IMR-90 (cell line): ENCODE measurements at regions not wholly inside any gene's neighbourhood (a gene's known extent, or its start where the extent isn't known, plus 50 kb on each side); places are given as distances from the start of the nearest gene placed in this dataset.

Source experiments
- ATAC-seq: fragments of 200-7000 bp; cut with Tn5 transposase; 2 replicates; pipeline ENCODE4 v1.9.1; 2020; ENCODE audit warnings: low read depth, mild to moderate bottlenecking, moderate library complexity
- BruUV-seq: library from RNA; stranded (reverse); fragments of 400-500 nt; replicated peaks from 2 replicates; lab custom pipeline; 2021; lab: Mats Ljungman, UMichigan
- CTCF ChIA-PET: fragments of 300-600 bp; formaldehyde crosslinking; extraction: SDS; loops from one replicate; lab custom pipeline; 2021; ENCODE audit warnings: antibody characterized with exemption; lab: Yijun Ruan, JAX
- POLR2A ChIA-PET: fragments of 300-600 bp; sonication (Branson Sonifier 250); formaldehyde crosslinking; loops from one replicate; lab custom pipeline; 2022; ENCODE audit warnings: antibody characterized with exemption; ENCODE audit not compliant: unreplicated experiment; lab: Charles Lee
- DNase-seq: peaks from one replicate; pipeline ENCODE4 v3.0.0; 2013
- H2AFZ ChIP-seq: replicated peaks from 2 replicates; pipeline ENCODE3; 2013; ENCODE audit warnings: low read length, mild to moderate bottlenecking; ENCODE audit not compliant: poor library complexity
- H2AK5ac ChIP-seq: 2 replicates; pipeline ENCODE4 v1.6.1; 2013; ENCODE audit warnings: low read depth, low read length, inconsistent platforms
- H2AK9ac ChIP-seq: replicated peaks from 2 replicates; pipeline ENCODE3; 2013; ENCODE audit warnings: mild to moderate bottlenecking, low read depth, low read length, moderate library complexity; ENCODE audit not compliant: poor library complexity
- H2BK120ac ChIP-seq: 2 replicates; pipeline ENCODE4 v1.6.1; 2013; ENCODE audit warnings: low read depth, low read length, inconsistent platforms
- H2BK15ac ChIP-seq: 3 replicates; pipeline ENCODE4 v1.6.1; 2013; ENCODE audit warnings: low read depth, low read length, inconsistent platforms
- H2BK20ac ChIP-seq: 2 replicates; pipeline ENCODE4 v1.6.1; 2013; ENCODE audit warnings: low read depth, mild to moderate bottlenecking, inconsistent platforms, low read length, moderate library complexity
- H2BK5ac ChIP-seq: 2 replicates; pipeline ENCODE4 v1.6.1; 2013; ENCODE audit warnings: mild to moderate bottlenecking, low read depth, low read length, inconsistent platforms; ENCODE audit not compliant: poor library complexity, severe bottlenecking
- H3K14ac ChIP-seq: replicated peaks from 2 replicates; pipeline ENCODE4 v1.6.1; 2013; ENCODE audit warnings: low read depth, low read length, inconsistent platforms
- H3K18ac ChIP-seq: 2 replicates; pipeline ENCODE4 v1.6.1; 2013; ENCODE audit warnings: low read depth, low read length, control low read depth
- H3K23ac ChIP-seq: 2 replicates; pipeline ENCODE4 v1.6.1; 2013; ENCODE audit warnings: low read depth, low read length, inconsistent platforms
- H3K27ac ChIP-seq: 2 replicates; pipeline ENCODE4 v1.5.1; 2013; ENCODE audit warnings: mild to moderate bottlenecking, control low read depth, low read length; ENCODE audit not compliant: insufficient read depth
- H3K27me3 ChIP-seq: 2 replicates; pipeline ENCODE4 v1.6.1; 2013; ENCODE audit warnings: low read length; ENCODE audit not compliant: control insufficient read depth, insufficient read depth
- H3K36me3 ChIP-seq: 2 replicates; pipeline ENCODE4 v1.6.1; 2013; ENCODE audit warnings: low read length, mixed read lengths; ENCODE audit not compliant: control insufficient read depth, insufficient read depth
- H3K4ac ChIP-seq: 2 replicates; pipeline ENCODE4 v1.6.1; 2013; ENCODE audit warnings: low read depth, low read length, inconsistent platforms
- H3K4me1 ChIP-seq: 2 replicates; pipeline ENCODE4 v1.6.1; 2013; ENCODE audit warnings: low read length, mixed read lengths; ENCODE audit not compliant: control insufficient read depth, insufficient read depth
- H3K4me2 ChIP-seq: 2 replicates; pipeline ENCODE4 v1.6.1; 2013; ENCODE audit warnings: low read depth, mild to moderate bottlenecking, control low read depth, low read length, moderate library complexity
- H3K4me3 ChIP-seq: 2 replicates; pipeline ENCODE4 v1.5.1; 2013; ENCODE audit warnings: low read depth, mild to moderate bottlenecking, control low read depth, low read length, moderate library complexity; ENCODE audit not compliant: insufficient read depth
- H3K56ac ChIP-seq: 2 replicates; pipeline ENCODE4 v1.6.1; 2013; ENCODE audit warnings: low read length, inconsistent platforms; ENCODE audit not compliant: insufficient read depth; ENCODE audit errors: extremely low read depth
- H3K79me1 ChIP-seq, 2 experiments: 2 replicates each; pipeline ENCODE4 v1.6.1; 2013; ENCODE audit warnings: low read length in 2 of 2, inconsistent platforms in 1 of 2, low read depth in 1 of 2
- H3K9ac ChIP-seq: 2 replicates; pipeline ENCODE4 v1.6.1; 2013; ENCODE audit warnings: low read depth, low read length, control low read depth
- H3K9me1 ChIP-seq: 2 replicates; pipeline ENCODE4 v1.6.1; 2013; ENCODE audit warnings: low read length, inconsistent platforms; ENCODE audit not compliant: insufficient read depth
- H3K9me3 ChIP-seq: 2 replicates; pipeline ENCODE4 v1.6.1; 2013; ENCODE audit warnings: low read length; ENCODE audit not compliant: control insufficient read depth, insufficient read depth
- H4K20me1 ChIP-seq: 2 replicates; pipeline ENCODE4 v1.6.1; 2013; ENCODE audit warnings: low read length, inconsistent platforms; ENCODE audit not compliant: insufficient read depth
- H4K5ac ChIP-seq: 2 replicates; pipeline ENCODE4 v1.6.1; 2013; ENCODE audit warnings: mild to moderate bottlenecking, low read depth, low read length, control low read depth
- H4K8ac ChIP-seq, 2 experiments: 2 replicates each; pipeline ENCODE4 v1.6.1; 2013; ENCODE audit warnings: low read depth in 2 of 2, low read length in 2 of 2, control low read depth in 1 of 2, inconsistent platforms in 1 of 2
- H4K91ac ChIP-seq: 2 replicates; pipeline ENCODE4 v1.6.1; 2013; ENCODE audit warnings: low read depth, low read length, inconsistent platforms; ENCODE audit not compliant: insufficient read depth
- BHLHE40 ChIP-seq: fragments of 150-350 bp; IDR thresholded peaks from 2 replicates; pipeline ENCODE4 v1.6.1; 2016; ENCODE audit warnings: mild to moderate bottlenecking, low read depth, low read length
- CEBPB ChIP-seq: IDR thresholded peaks from 2 replicates; pipeline ENCODE4 v1.6.1; 2012; ENCODE audit warnings: low read depth, low read length, improper control_type of control experiment
- CHD1 ChIP-seq: IDR thresholded peaks from 2 replicates; pipeline ENCODE4 v1.6.1; 2012; ENCODE audit warnings: low read depth, low read length, improper control_type of control experiment
- CTCF ChIP-seq: conservative IDR thresholded peaks from 2 replicates; pipeline ENCODE4 v1.5.1; 2012; ENCODE audit warnings: mild to moderate bottlenecking, low read depth, low read length, improper control_type of control experiment
- ELK1 ChIP-seq: fragments of 150-350 bp; IDR thresholded peaks from 2 replicates; pipeline ENCODE4 v1.6.1; 2016; ENCODE audit warnings: low read depth, mild to moderate bottlenecking, low read length, moderate library complexity, borderline replicate concordance
- FOS ChIP-seq: fragments of 150-350 bp; IDR thresholded peaks from 2 replicates; pipeline ENCODE4 v1.6.1; 2016; ENCODE audit warnings: low read depth, low read length
- MAFK ChIP-seq: IDR thresholded peaks from 2 replicates; pipeline ENCODE4 v1.6.1; 2012; ENCODE audit warnings: low read depth, low read length, improper control_type of control experiment
- MAZ ChIP-seq: IDR thresholded peaks from 2 replicates; pipeline ENCODE4 v1.6.1; 2012; ENCODE audit warnings: low read depth, mild to moderate bottlenecking, low read length, improper control_type of control experiment, moderate library complexity, borderline replicate concordance
- MXI1 ChIP-seq: IDR thresholded peaks from 2 replicates; pipeline ENCODE4 v1.6.1; 2012; ENCODE audit warnings: low read depth, mild to moderate bottlenecking, low read length, moderate library complexity, borderline replicate concordance
- NFE2L2 ChIP-seq: fragments of 150-350 bp; IDR thresholded peaks from 2 replicates; pipeline ENCODE4 v1.6.1; 2016; ENCODE audit warnings: low read depth, mild to moderate bottlenecking, low read length
- POLR2A ChIP-seq: IDR thresholded peaks from 2 replicates; pipeline ENCODE4 v1.6.1; 2012; ENCODE audit warnings: mild to moderate bottlenecking, low read depth, low read length
- RAD21 ChIP-seq: IDR thresholded peaks from 2 replicates; pipeline ENCODE4 v1.6.1; 2012; ENCODE audit warnings: low read length, improper control_type of control experiment
- RCOR1 ChIP-seq: IDR thresholded peaks from 2 replicates; pipeline ENCODE4 v1.6.1; 2012; ENCODE audit warnings: mild to moderate bottlenecking, low read length, improper control_type of control experiment; ENCODE audit not compliant: insufficient replicate concordance
- RFX5 ChIP-seq: IDR thresholded peaks from 2 replicates; pipeline ENCODE4 v1.8.0; 2012; ENCODE audit warnings: low read depth, mild to moderate bottlenecking, low read length, moderate library complexity
- SMC3 ChIP-seq: fragments of 150-350 bp; IDR thresholded peaks from 2 replicates; pipeline ENCODE4 v1.6.1; 2016; ENCODE audit warnings: low read depth, mild to moderate bottlenecking, antibody characterized with exemption, low read length, moderate library complexity
- USF2 ChIP-seq: fragments of 150-350 bp; IDR thresholded peaks from 2 replicates; pipeline ENCODE4 v1.6.1; 2017; ENCODE audit warnings: mild to moderate bottlenecking, antibody characterized with exemption, low read length, low read depth
- WGBS, 2 experiments: methylation state at CpG; one replicate each; pipeline versions ENCODE4 v1.1.5 to v1.1.7; 2013; ENCODE audit warnings: missing lambda C conversion rate in 2 of 2; ENCODE audit not compliant: insufficient read length in 1 of 2; ENCODE audit errors: extremely low coverage in 2 of 2; 5-methylcytosine and 5-hydroxymethylcytosine counted together
- dilution Hi-C: fragments of 300-500 bp; cut with HindIII; formaldehyde crosslinking; loops from one replicate; pipeline ENCODE4 v1.14.3; 2018; ENCODE audit warnings: low sequenced_read_pairs; ENCODE audit not compliant: unreplicated experiment
- in situ Hi-C: fragments of 300-500 bp; cut with MboI; formaldehyde crosslinking; loops from 3 replicates; pipeline ENCODE4 v1.14.3; 2019; ENCODE audit warnings: low sequenced_read_pairs, inconsistent platforms, mixed read lengths
- intact Hi-C: fragments of 100-400 bp; cut with micrococcal nuclease; formaldehyde crosslinking; loops from 2 replicates; pipeline ENCODE4 v1.10.0; 2022

GRCh38 chr18:73901151-73901550 lies 246.5 kb downstream of the FBXO15 start:
- no peak overlapping the region for H4K5ac ChIP-seq
- no peaks in the 10 kb centered on the region for H4K20me1 ChIP-seq
- no peaks in the 10 kb centered on the region for H3K9me3 ChIP-seq
- H2AK9ac ChIP-seq = no peak overlapping the region
- H3K27ac ChIP-seq = no peak overlapping the region
- no peaks in the 10 kb centered on the region for H3K36me3 ChIP-seq
- ATAC-seq (no peak), DNase-seq (no peak)
- H3K18ac ChIP-seq = no peak overlapping the region
- intact Hi-C loops (no loop called here), dilution Hi-C loops (no loop called here), in situ Hi-C loops (no loop called here)
- H4K8ac ChIP-seq = no peak overlapping the region
- no peak overlapping the region for H3K56ac ChIP-seq
- H2BK15ac ChIP-seq = no peak overlapping the region
- no peak overlapping the region for H3K14ac ChIP-seq
- TF ChIP-seq CTCF (no peak), RFX5 (no peak), RAD21 (no peak), MAZ (no peak), USF2 (no peak), MXI1 (no peak), MAFK (no peak), FOS (no peak), SMC3 (no peak), NFE2L2 (no peak), BHLHE40 (no peak), CEBPB (no peak), ELK1 (no peak), CHD1 (no peak), RCOR1 (no peak), POLR2A (no peak)
- WGBS, 2 experiments = 40% methylated on average over 3 of the region's 9 CpGs; no CpG with 5 or more reads in 1 of the 2 experiments
- BruUV-seq = no TSS peak
- H2BK120ac ChIP-seq = no peak overlapping the region
- no peak overlapping the region for H4K91ac ChIP-seq
- H3K4me2 ChIP-seq = no peak overlapping the region
- no peak overlapping the region for H2AK5ac ChIP-seq
- H3K23ac ChIP-seq = no peak overlapping the region
- no peaks in the 10 kb centered on the region for H3K4me1 ChIP-seq
- ChIA-PET POLR2A (no interaction called here), CTCF (no interaction called here)
- no peak overlapping the region for H3K4ac ChIP-seq
- H3K27me3 ChIP-seq = peaks cover 8% of the 10 kb centered on the region
- H3K79me1 ChIP-seq = no peaks in the 10 kb centered on the region
- no peak overlapping the region for H3K9ac ChIP-seq
- no peak overlapping the region for H2AFZ ChIP-seq
- H3K9me1 ChIP-seq = no peaks in the 10 kb centered on the region
- no peak overlapping the region for H2BK20ac ChIP-seq
- no peak overlapping the region for H3K4me3 ChIP-seq
- no peak overlapping the region for H2BK5ac ChIP-seq
